K562 (cell line): ENCODE measurements at regions not wholly inside any gene's neighbourhood (a gene's known extent, or its start where the extent isn't known, plus 50 kb on each side); places are given as distances from the start of the nearest gene placed in this dataset.
A peak's percentile ranks its signal among the peaks of the same experiment; 100 is the strongest.

Source experiments
- ATAC-seq: fragments of 200-7000 bp; cut with Tn5 transposase; 3 replicates; pipeline ENCODE4 v1.9.1; 2020; ENCODE audit warnings: moderate library complexity
- BruUV-seq: library from RNA; stranded (reverse); fragments of 400-500 nt; replicated peaks from 2 replicates; lab custom pipeline; 2021; lab: Mats Ljungman, UMichigan
- CTCF ChIA-PET: fragments of 300-600 bp; formaldehyde crosslinking; extraction: SDS; loops from one replicate; lab custom pipeline; 2021; ENCODE audit warnings: low intra/inter-chr PET ratio; lab: Yijun Ruan, JAX
- POLR2A ChIA-PET: fragments of 300-600, 350-650 bp; sonication (Branson Sonifier 250); formaldehyde crosslinking; extraction: SDS; loops from one replicate; lab custom pipeline; 2021; ENCODE audit warnings: antibody characterized with exemption, inconsistent platforms; lab: Yijun Ruan, JAX
- DNase-seq, 4 experiments: peaks; one replicate each; pipeline versions ENCODE4 v3.0.0 to v3.0.0-alpha.2; 2011 to 2018; ENCODE audit warnings: low spot score in 3 of 4, mixed read lengths in 3 of 4; ENCODE audit errors: extremely low read depth in 1 of 4
- FAIRE-seq: peaks from 2 replicates; lab custom pipeline; 2011; peaks lifted over from hg19 to GRCh38; lab: Jason Lieb, UNC
- H2AFZ ChIP-seq: 2 replicates; pipeline ENCODE4 v1.6.0; 2011; ENCODE audit warnings: low read depth, low read length, control low read depth, inconsistent platforms
- H3K27ac ChIP-seq: fragments of 200-600 bp; 3 replicates; pipeline ENCODE4 v1.8.0; 2011; ENCODE audit warnings: low read depth, mild to moderate bottlenecking, control low read depth, inconsistent platforms, low read length, moderate library complexity, mixed read lengths; ENCODE audit errors: extremely low read depth
- H3K27me3 ChIP-seq, 2 experiments: fragments of 300-600 bp in 1 of 2; 2 replicates in 1 of 2; 3 replicates in 1 of 2; pipeline versions ENCODE4 v1.6.0 to v1.8.0; 2011; ENCODE audit warnings: inconsistent platforms in 2 of 2, low read length in 2 of 2, mild to moderate bottlenecking in 1 of 2, mixed read lengths in 1 of 2, moderate library complexity in 1 of 2; ENCODE audit not compliant: control insufficient read depth in 2 of 2, insufficient read depth in 2 of 2
- H3K36me3 ChIP-seq: fragments of 300-600 bp; 3 replicates; pipeline ENCODE4 v1.8.0; 2011; ENCODE audit warnings: mild to moderate bottlenecking, low read length, inconsistent platforms; ENCODE audit not compliant: control insufficient read depth, insufficient read depth
- H3K4me1 ChIP-seq, 2 experiments: fragments of 200-600 bp in 1 of 2; replicated peaks in 1 of 2; 2 replicates in 1 of 2; 3 replicates in 1 of 2; pipeline versions ENCODE4 v1.5.1 to v1.8.0; 2011; ENCODE audit warnings: inconsistent platforms in 2 of 2, low read length in 2 of 2, mild to moderate bottlenecking in 1 of 2, mixed read lengths in 1 of 2, moderate library complexity in 1 of 2; ENCODE audit not compliant: control insufficient read depth in 2 of 2, insufficient read depth in 2 of 2
- H3K4me2 ChIP-seq: 2 replicates; pipeline ENCODE4 v1.6.1; 2011; ENCODE audit warnings: low read length, control low read depth, inconsistent platforms, mixed read lengths; ENCODE audit not compliant: insufficient read depth
- H3K4me3 ChIP-seq: fragments of 200-600 bp; sonication (generic), shearing (Covaris generic); 2 replicates; pipeline ENCODE4 v1.5.1; 2016; ENCODE audit warnings: control low read depth, inconsistent platforms
- H3K79me2 ChIP-seq: fragments of 200-600 bp; 3 replicates; pipeline ENCODE4 v1.8.0; 2011; ENCODE audit warnings: low read length, inconsistent platforms; ENCODE audit not compliant: control insufficient read depth, insufficient read depth
- H3K9ac ChIP-seq, 2 experiments: 2 replicates each; pipeline versions ENCODE4 v1.6.0 to v1.6.1; 2011; ENCODE audit warnings: low read depth in 2 of 2, low read length in 2 of 2, control low read depth in 1 of 2, inconsistent platforms in 1 of 2, mild to moderate bottlenecking in 1 of 2, mixed read lengths in 1 of 2; ENCODE audit not compliant: insufficient read depth in 1 of 2
- H3K9me1 ChIP-seq: one replicate; pipeline ENCODE4 v1.6.0; 2011; ENCODE audit warnings: inconsistent platforms, mild to moderate bottlenecking, low read length, moderate library complexity; ENCODE audit not compliant: control insufficient read depth, insufficient read depth
- H3K9me3 ChIP-seq: replicated peaks from 2 replicates; pipeline ENCODE4 v1.5.1; 2011; ENCODE audit warnings: low read depth, low read length, inconsistent platforms; ENCODE audit not compliant: control insufficient read depth, insufficient read depth
- H4K20me1 ChIP-seq: replicated peaks from 2 replicates; pipeline ENCODE4 v1.6.1; 2011; ENCODE audit warnings: low read length, inconsistent platforms, mixed read lengths; ENCODE audit not compliant: control insufficient read depth, insufficient read depth
- BMI1 ChIP-seq: fragments of 150-350 bp; IDR thresholded peaks from 2 replicates; pipeline ENCODE4 v1.6.1; 2014; ENCODE audit warnings: low read length
- JUN ChIP-seq, 2 experiments: sonication (generic) in 1 of 2; formaldehyde crosslinking in 1 of 2; IDR thresholded peaks; 2 replicates each; pipeline versions ENCODE4 v1.6.1 to v1.8.0; 2012 to 2022; ENCODE audit warnings: borderline replicate concordance in 2 of 2, mild to moderate bottlenecking in 2 of 2, improper control_type of control experiment in 1 of 2, low read depth in 1 of 2, low read length in 1 of 2, missing genetic modification reagents in 1 of 2
- PHF21A ChIP-seq: fragments of 450-650 bp; IDR thresholded peaks from 2 replicates; pipeline ENCODE4 v1.6.1; 2017; ENCODE audit warnings: low read depth, borderline replicate concordance
- RBBP5 ChIP-seq: fragments of 200-600 bp; sonication (generic); IDR thresholded peaks from 2 replicates; pipeline ENCODE4 v1.6.1; 2012; ENCODE audit warnings: borderline replicate concordance, mild to moderate bottlenecking, low read length, control low read depth, inconsistent platforms; ENCODE audit not compliant: insufficient read depth, poor library complexity, severe bottlenecking
- SUPT5H ChIP-seq: fragments of 450-650 bp; IDR thresholded peaks from 2 replicates; pipeline ENCODE4 v1.6.1; 2016
- ZFP30 ChIP-seq: fragments of 250-450 bp; sonication (Bioruptor Pico); IDR thresholded peaks from 2 replicates; pipeline ENCODE4 v1.8.0; 2022; ENCODE audit warnings: moderate library complexity, mild to moderate bottlenecking, inconsistent platforms, borderline replicate concordance
- ZNF699 ChIP-seq: fragments of 250-450 bp; sonication (Bioruptor Pico); IDR thresholded peaks from 2 replicates; pipeline ENCODE4 v1.8.0; 2021; ENCODE audit warnings: mild to moderate bottlenecking, moderate library complexity; ENCODE audit not compliant: insufficient replicate concordance
- WGBS: fragments of 100-300 bp; shearing (Covaris generic); methylation state at CpG from one replicate; pipeline ENCODE4 v1.1.6; 2016; ENCODE audit warnings: low coverage, mixed read lengths; ENCODE audit not compliant: insufficient coverage; ENCODE audit errors: missing lambda C conversion rate; 5-methylcytosine and 5-hydroxymethylcytosine counted together
- in situ Hi-C: fragments of 300-500 bp; cut with MboI; formaldehyde crosslinking; loops from 4 replicates; pipeline ENCODE4 v1.15.0; 2018; ENCODE audit warnings: inconsistent platforms, mixed read lengths
- intact Hi-C: fragments of 100-400 bp; cut with micrococcal nuclease; formaldehyde crosslinking; loops from 2 replicates; pipeline ENCODE4 v1.14.2; 2022
- TF ChIP-seq, protein P1 (sequence below): fragments of 450-650 bp; IDR thresholded peaks from 2 replicates; pipeline ENCODE4 v1.6.1; 2016; ENCODE audit warnings: mild to moderate bottlenecking, moderate library complexity

DNA sequence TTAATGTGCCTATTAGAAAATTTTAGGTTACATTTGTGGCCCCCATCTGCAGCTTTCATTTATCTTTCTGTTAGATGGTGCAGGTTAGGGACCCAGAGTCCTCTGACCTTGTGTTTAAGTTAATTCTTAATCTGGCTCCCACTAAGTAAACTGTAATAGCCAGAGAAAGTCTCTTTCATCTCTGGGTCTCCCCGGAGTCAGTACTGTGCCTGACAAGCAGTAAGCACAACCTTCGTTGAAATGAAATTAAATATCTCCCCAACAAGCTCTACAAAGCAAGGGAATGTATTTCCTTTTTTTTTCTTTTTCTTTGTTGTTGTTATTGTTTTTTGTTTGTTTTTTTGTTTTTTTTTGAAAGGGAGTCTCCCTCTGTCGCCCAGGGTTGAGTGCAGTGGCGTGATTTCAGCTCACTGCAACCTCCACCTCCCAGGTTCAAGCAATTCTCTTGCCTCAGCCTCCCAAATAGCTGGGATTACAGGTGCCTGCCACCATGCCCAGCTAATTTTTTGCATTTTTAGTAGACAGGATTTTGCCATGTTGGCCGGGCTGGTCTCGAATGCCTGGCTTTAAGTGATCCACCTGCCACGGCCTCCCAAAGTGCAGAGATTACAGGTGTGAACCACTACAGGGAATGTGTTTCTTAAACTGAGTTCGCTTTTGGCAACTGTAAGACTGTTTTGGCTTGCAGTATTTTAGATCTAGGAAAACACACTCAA, 81.6 kb downstream of the HHIPL2 start:
- BruUV-seq = no TSS peak
- no peak for FAIRE-seq
- peak overlapping the region; percentile 97 for H2AFZ ChIP-seq
- TF ChIP-seq JUN (IDR thresholded peaks at IDR 0.05; ENCODE audit: borderline replicate concordance, low read depth, low read length) = no peak
- no peak for TF ChIP-seq JUN (CRISPR knock-in tag; IDR thresholded peaks at IDR 0.05; ENCODE audit: borderline replicate concordance)
- TF ChIP-seq, protein P1, sequence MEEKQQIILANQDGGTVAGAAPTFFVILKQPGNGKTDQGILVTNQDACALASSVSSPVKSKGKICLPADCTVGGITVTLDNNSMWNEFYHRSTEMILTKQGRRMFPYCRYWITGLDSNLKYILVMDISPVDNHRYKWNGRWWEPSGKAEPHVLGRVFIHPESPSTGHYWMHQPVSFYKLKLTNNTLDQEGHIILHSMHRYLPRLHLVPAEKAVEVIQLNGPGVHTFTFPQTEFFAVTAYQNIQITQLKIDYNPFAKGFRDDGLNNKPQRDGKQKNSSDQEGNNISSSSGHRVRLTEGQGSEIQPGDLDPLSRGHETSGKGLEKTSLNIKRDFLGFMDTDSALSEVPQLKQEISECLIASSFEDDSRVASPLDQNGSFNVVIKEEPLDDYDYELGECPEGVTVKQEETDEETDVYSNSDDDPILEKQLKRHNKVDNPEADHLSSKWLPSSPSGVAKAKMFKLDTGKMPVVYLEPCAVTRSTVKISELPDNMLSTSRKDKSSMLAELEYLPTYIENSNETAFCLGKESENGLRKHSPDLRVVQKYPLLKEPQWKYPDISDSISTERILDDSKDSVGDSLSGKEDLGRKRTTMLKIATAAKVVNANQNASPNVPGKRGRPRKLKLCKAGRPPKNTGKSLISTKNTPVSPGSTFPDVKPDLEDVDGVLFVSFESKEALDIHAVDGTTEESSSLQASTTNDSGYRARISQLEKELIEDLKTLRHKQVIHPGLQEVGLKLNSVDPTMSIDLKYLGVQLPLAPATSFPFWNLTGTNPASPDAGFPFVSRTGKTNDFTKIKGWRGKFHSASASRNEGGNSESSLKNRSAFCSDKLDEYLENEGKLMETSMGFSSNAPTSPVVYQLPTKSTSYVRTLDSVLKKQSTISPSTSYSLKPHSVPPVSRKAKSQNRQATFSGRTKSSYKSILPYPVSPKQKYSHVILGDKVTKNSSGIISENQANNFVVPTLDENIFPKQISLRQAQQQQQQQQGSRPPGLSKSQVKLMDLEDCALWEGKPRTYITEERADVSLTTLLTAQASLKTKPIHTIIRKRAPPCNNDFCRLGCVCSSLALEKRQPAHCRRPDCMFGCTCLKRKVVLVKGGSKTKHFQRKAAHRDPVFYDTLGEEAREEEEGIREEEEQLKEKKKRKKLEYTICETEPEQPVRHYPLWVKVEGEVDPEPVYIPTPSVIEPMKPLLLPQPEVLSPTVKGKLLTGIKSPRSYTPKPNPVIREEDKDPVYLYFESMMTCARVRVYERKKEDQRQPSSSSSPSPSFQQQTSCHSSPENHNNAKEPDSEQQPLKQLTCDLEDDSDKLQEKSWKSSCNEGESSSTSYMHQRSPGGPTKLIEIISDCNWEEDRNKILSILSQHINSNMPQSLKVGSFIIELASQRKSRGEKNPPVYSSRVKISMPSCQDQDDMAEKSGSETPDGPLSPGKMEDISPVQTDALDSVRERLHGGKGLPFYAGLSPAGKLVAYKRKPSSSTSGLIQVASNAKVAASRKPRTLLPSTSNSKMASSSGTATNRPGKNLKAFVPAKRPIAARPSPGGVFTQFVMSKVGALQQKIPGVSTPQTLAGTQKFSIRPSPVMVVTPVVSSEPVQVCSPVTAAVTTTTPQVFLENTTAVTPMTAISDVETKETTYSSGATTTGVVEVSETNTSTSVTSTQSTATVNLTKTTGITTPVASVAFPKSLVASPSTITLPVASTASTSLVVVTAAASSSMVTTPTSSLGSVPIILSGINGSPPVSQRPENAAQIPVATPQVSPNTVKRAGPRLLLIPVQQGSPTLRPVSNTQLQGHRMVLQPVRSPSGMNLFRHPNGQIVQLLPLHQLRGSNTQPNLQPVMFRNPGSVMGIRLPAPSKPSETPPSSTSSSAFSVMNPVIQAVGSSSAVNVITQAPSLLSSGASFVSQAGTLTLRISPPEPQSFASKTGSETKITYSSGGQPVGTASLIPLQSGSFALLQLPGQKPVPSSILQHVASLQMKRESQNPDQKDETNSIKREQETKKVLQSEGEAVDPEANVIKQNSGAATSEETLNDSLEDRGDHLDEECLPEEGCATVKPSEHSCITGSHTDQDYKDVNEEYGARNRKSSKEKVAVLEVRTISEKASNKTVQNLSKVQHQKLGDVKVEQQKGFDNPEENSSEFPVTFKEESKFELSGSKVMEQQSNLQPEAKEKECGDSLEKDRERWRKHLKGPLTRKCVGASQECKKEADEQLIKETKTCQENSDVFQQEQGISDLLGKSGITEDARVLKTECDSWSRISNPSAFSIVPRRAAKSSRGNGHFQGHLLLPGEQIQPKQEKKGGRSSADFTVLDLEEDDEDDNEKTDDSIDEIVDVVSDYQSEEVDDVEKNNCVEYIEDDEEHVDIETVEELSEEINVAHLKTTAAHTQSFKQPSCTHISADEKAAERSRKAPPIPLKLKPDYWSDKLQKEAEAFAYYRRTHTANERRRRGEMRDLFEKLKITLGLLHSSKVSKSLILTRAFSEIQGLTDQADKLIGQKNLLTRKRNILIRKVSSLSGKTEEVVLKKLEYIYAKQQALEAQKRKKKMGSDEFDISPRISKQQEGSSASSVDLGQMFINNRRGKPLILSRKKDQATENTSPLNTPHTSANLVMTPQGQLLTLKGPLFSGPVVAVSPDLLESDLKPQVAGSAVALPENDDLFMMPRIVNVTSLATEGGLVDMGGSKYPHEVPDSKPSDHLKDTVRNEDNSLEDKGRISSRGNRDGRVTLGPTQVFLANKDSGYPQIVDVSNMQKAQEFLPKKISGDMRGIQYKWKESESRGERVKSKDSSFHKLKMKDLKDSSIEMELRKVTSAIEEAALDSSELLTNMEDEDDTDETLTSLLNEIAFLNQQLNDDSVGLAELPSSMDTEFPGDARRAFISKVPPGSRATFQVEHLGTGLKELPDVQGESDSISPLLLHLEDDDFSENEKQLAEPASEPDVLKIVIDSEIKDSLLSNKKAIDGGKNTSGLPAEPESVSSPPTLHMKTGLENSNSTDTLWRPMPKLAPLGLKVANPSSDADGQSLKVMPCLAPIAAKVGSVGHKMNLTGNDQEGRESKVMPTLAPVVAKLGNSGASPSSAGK = no peak
- no peak for TF ChIP-seq BMI1
- TF ChIP-seq RBBP5 = no peak
- no peak for TF ChIP-seq SUPT5H
- no peak for TF ChIP-seq ZFP30
- no peak for TF ChIP-seq ZNF699
- no peak for TF ChIP-seq PHF21A

More for the DNA sequence above, 81.6 kb downstream of the HHIPL2 start:
- CTCF ChIA-PET = interaction anchor here (3.0 kb wide), 1 partner anchor 168 kb away, joined by 38 read pairs; no protein-coding TSS in a partner anchor
- 97% methylated on average over 8 of the region's 8 CpGs for WGBS
- no peak for DNase-seq
- intact Hi-C loops (no loop called here), in situ Hi-C loops (loop anchor here (5.0 to 10.0 kb wide), 4 partner anchors 166 to 1478 kb away; partner anchors contain the start of genes AIDA and BROX)
- H3K9me1 ChIP-seq = no peaks in the 10 kb centered on the region
- H4K20me1 ChIP-seq = no peaks in the 10 kb centered on the region
- POLR2A ChIA-PET = interaction anchor here (1.4 to 2.6 kb wide), 2 partner anchors 9 to 168 kb away, joined by 5 to 8 read pairs; no protein-coding TSS in a partner anchor
- H3K9ac ChIP-seq = 0 out of 4 replicates have a peak overlapping the region, but pooled peaks of 1 of the 2 experiments have one; percentile 86
- H3K36me3 ChIP-seq = no peaks in the 10 kb centered on the region
- H3K27me3 ChIP-seq = no peaks in the 10 kb centered on the region
- H3K79me2 ChIP-seq = no peaks in the 10 kb centered on the region
- peaks cover 13 to 21% of the 10 kb centered on the region in 2 experiments for H3K4me1 ChIP-seq
- no peak for ATAC-seq
- H3K4me3 ChIP-seq = no peak overlapping the region
- no peaks in the 10 kb centered on the region for H3K9me3 ChIP-seq
- peak overlapping the region; percentile 92; the same call in 2 of the 3 replicates for H3K27ac ChIP-seq
- 0 out of 2 replicates have a peak overlapping the region, but pooled peaks have one; percentile 36 for H3K4me2 ChIP-seq
